ENCODE measurements at regions not wholly inside any gene's neighbourhood (a gene's known extent, or its start where the extent isn't known, plus 50 kb on each side); places are given as distances from the start of the nearest gene placed in this dataset.

DNA sequence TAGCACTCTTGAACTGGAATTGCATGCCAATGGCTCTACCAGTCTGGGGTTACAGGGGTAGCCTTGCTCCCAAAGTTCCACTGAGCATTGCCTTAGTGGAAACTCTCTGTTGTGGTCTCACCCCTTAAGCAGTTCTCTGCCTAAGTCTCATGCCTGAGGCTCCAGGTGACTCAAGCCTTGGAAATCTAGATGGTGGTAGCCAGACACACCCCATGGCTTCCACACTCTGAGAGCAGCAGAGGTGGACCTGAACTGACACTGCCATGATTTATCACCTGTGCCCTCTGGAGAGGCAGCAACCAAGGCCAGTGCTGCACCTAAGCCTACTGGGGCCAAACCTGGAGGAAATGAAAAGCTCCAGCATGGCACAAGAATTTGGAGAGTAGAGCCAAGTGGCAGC is 285.7 kb upstream of the PKN2 start:
- TF ChIP-seq RAD21 (IDR thresholded peaks at IDR 0.05) (no peak), HNF4G (IDR thresholded peaks at IDR 0.05) (no peak), TAF1 (conservative IDR thresholded peaks at IDR 0.05) (no peak), EGR1 (IDR thresholded peaks at IDR 0.05; ENCODE audit: low read depth in 2 of 2) (no peak), GABPA (IDR thresholded peaks at IDR 0.05 in 1 of 2, conservative IDR thresholded peaks at IDR 0.05 in 1 of 2) (no peak)
- TF ChIP-seq, protein P1, sequence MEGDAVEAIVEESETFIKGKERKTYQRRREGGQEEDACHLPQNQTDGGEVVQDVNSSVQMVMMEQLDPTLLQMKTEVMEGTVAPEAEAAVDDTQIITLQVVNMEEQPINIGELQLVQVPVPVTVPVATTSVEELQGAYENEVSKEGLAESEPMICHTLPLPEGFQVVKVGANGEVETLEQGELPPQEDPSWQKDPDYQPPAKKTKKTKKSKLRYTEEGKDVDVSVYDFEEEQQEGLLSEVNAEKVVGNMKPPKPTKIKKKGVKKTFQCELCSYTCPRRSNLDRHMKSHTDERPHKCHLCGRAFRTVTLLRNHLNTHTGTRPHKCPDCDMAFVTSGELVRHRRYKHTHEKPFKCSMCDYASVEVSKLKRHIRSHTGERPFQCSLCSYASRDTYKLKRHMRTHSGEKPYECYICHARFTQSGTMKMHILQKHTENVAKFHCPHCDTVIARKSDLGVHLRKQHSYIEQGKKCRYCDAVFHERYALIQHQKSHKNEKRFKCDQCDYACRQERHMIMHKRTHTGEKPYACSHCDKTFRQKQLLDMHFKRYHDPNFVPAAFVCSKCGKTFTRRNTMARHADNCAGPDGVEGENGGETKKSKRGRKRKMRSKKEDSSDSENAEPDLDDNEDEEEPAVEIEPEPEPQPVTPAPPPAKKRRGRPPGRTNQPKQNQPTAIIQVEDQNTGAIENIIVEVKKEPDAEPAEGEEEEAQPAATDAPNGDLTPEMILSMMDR (IDR thresholded peaks at IDR 0.05; ENCODE audit: low read depth, low read length, missing input control) = no peak
- TF ChIP-seq, protein P2, sequence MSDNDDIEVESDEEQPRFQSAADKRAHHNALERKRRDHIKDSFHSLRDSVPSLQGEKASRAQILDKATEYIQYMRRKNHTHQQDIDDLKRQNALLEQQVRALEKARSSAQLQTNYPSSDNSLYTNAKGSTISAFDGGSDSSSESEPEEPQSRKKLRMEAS (IDR thresholded peaks at IDR 0.05) = no peak
- TF ChIP-seq, protein P3, sequence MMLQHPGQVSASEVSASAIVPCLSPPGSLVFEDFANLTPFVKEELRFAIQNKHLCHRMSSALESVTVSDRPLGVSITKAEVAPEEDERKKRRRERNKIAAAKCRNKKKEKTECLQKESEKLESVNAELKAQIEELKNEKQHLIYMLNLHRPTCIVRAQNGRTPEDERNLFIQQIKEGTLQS (IDR thresholded peaks at IDR 0.05) = no peak
- TF ChIP-seq, protein P4, sequence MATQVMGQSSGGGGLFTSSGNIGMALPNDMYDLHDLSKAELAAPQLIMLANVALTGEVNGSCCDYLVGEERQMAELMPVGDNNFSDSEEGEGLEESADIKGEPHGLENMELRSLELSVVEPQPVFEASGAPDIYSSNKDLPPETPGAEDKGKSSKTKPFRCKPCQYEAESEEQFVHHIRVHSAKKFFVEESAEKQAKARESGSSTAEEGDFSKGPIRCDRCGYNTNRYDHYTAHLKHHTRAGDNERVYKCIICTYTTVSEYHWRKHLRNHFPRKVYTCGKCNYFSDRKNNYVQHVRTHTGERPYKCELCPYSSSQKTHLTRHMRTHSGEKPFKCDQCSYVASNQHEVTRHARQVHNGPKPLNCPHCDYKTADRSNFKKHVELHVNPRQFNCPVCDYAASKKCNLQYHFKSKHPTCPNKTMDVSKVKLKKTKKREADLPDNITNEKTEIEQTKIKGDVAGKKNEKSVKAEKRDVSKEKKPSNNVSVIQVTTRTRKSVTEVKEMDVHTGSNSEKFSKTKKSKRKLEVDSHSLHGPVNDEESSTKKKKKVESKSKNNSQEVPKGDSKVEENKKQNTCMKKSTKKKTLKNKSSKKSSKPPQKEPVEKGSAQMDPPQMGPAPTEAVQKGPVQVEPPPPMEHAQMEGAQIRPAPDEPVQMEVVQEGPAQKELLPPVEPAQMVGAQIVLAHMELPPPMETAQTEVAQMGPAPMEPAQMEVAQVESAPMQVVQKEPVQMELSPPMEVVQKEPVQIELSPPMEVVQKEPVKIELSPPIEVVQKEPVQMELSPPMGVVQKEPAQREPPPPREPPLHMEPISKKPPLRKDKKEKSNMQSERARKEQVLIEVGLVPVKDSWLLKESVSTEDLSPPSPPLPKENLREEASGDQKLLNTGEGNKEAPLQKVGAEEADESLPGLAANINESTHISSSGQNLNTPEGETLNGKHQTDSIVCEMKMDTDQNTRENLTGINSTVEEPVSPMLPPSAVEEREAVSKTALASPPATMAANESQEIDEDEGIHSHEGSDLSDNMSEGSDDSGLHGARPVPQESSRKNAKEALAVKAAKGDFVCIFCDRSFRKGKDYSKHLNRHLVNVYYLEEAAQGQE (IDR thresholded peaks at IDR 0.05) = no peak
